ENCODE measurements at regions not wholly inside any gene's neighbourhood (a gene's known extent, or its start where the extent isn't known, plus 50 kb on each side); places are given as distances from the start of the nearest gene placed in this dataset.
A peak's percentile ranks its signal among the peaks of the same experiment; 100 is the strongest.

GRCh38 chrX:38941675-38942074, 140.4 kb downstream of the MID1IP1 start:
- peak; percentile 1 for DNase-seq

- peak; percentile 3 for DNase-seq
Measured at GRCh38 chrX:38943120-38943519, 141.9 kb downstream of the MID1IP1 start.

DNA sequence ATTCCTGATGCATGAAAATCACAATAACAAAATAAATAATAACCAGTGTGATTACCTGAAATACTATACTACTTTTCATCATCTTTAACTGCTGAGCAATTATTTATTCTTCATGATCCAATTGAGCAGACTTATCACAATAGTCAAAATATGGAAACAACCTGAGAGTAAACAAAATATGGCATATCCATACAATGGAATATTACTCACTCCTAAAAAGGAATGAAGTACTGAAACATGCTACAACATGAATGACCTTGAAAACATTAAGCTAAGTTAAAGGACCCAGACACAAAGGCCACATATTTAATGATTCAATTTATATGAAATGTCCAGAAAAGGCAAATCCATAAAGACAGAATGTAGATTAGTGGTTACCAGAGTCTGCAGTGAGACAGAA, 146.8 kb downstream of the MID1IP1 start:
- no peak for DNase-seq

DNA sequence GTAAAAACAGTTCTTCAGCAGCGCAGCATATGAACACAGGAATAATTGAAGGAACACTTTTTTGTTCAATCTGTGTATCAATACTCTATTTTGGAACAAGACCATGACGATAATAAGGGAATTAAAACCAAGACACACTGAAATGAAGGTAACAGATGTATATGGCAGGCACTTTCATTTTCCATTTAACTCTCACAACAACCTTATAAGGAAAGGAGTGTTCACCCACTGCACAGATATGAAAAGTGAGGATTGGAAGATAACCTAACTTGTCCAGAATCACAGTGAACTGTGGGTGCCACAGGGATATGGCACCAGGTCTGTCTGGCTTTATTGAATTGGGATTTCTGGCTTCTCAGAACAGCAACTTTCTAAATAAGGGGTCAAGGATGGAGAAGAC, 153.3 kb downstream of the MID1IP1 start:
- no peak for DNase-seq

DNA sequence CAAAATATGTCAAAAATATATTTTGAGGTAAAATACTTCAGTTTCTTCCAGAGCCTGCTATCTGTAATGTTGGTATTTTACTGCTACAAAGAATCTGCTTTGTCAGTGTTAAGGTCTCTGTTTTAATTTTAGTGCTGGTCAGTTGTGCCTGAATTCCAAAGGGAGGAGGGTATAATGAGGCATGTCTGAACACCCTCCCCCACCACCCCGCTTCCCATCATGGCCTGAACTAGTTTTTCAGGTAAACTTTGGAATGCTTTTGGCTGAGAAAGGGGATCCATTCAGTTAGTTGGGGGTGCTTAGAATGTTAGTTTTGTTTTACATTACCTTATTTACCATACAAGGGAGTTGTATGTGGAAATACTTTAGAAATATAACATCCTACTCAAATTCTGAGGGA, 158.5 kb downstream of the MID1IP1 start:
- DNase-seq = no peak

DNA sequence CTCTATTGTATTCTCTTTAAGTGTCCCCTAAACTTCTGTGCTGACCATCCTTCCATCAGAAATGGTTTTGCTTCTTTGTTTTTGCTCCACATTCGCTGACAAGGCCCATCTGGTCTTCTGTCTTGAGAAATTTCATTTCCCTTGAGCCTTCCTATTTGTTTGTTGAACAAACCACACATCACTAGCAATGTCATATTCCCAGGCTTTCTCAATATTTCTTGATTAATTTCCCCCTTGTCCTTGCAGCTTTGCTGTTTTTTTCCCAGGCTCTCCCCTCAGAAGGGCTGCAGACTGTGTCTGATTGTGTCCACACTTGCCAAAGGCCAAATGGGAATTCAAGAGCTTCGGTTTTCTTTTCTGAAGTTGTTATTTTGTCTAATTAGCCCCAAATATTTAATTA, 158.9 kb downstream of the MID1IP1 start:
- DNase-seq = no peak

DNA sequence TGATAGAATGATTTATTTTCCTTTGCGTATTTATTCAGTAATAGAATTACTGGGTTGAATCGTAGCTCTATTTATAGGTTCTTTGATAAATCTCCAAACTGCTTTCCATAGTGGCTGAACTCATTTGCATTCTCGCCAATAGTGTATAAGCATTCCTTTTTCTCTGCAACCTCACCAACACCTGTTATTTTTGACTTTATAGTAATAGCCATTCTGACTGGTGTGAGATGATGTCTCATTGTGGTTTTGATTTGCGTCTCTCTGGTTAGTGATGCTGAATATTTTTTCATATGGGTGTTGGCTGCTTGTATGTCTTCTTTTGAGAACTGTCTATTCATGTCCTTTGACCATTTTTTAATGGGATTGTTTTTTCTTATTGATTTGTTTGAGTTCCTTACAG, 160.7 kb downstream of the MID1IP1 start:
- no peak for DNase-seq

DNA sequence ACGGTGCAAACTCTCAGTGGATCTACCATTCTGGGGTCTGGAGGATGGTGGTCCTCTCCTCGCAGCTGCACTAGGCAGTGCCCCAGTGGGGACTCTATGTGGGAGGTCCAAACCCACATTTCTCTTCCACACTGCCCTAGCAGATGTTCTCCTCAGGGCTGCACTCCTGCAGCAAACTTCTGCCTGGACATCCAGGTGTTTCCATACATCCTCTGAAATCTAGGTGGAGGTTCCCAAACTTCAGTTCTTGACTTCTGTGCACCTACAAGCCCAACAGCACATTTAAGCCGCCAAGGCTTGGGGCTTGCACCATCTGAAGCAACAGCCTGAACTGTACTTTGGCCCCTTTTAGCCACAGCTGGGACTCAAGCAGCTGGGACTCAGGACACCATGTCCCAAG, 162.0 kb downstream of the MID1IP1 start:
- DNase-seq = peak; percentile 2

- DNase-seq = no peak
Measured at GRCh38 chrX:38965888-38966287, 164.6 kb downstream of the MID1IP1 start.

DNA sequence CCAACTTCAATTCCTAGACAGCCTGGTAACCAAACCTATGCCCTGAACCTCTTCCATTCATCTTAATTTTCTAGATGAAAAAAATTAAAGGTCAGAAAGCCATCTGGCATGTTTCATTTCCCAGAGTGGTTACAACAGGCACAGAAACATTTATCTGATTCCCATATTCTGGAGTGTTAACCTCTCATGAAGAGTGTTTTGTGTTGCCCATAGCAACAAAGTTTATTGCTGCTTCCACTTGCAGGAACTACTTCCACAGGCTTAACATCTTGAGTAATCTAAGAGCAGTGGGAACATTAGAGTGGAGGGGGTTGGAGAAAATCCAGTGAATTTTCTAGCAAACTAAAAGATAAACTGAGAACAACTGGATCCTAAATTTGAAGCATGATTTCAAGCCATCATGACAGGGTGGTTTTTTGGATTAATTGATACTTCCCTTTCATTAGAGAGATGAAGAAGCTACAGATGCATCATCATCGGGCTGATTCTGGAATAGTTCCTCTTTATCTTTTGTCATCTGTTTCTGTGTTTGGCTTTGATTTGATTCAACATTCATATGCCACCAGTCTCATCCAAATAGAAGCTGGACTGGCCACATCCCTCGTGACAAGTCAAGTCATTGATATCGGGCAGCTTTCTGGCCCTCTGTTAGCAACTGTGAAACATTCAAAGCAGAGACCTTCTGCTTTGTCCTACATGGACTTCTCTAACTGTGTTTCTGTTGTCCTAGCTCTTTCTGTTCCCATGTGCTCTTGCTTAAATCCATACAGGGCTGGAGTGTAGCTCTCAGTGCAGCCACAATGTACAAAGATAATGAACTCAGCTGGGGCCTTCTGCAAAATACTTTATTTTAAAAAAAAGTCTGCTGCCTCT, 167.3 kb downstream of the MID1IP1 start:
- DNase-seq = no peak

GRCh38 chrX:38970074-38970473, 168.8 kb downstream of the MID1IP1 start:
- DNase-seq = no peak

- no peak for DNase-seq
Measured at GRCh38 chrX:38970845-38971244, 169.6 kb downstream of the MID1IP1 start.

GRCh38 chrX:38973322-38973721, 172.1 kb downstream of the MID1IP1 start:
- DNase-seq = no peak

- DNase-seq = no peak
Measured at GRCh38 chrX:38974542-38974941, 173.3 kb downstream of the MID1IP1 start.

DNA sequence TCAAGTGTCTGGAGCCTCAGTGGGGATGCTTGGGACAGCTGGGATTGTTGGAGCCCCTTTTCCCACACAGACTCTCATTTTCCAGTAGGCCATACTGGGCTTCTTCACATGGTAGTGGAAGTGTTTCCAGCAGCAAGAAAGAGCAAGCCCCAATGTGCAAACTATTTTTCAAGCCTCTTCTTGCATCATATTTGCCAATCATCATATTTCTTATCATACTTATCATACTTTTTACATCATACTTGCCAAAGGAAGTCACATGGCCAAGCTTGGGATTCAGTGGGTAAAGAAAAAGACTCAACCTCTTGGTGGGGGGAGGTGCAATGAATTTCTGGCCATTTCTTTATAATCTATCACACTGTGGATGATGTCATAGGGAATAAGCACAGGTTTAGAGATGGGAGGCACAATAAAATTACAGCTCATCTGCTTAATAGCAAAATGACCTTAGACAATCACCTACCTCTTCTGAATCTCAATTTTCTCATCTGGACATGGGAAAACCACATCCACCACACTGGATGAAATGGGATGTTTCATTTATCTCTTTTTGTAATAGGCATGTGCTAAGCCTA, 174.2 kb downstream of the MID1IP1 start:
- DNase-seq = no peak

GRCh38 chrX:38982370-38982769, 181.1 kb downstream of the MID1IP1 start:
- DNase-seq = peak; percentile 11

DNA sequence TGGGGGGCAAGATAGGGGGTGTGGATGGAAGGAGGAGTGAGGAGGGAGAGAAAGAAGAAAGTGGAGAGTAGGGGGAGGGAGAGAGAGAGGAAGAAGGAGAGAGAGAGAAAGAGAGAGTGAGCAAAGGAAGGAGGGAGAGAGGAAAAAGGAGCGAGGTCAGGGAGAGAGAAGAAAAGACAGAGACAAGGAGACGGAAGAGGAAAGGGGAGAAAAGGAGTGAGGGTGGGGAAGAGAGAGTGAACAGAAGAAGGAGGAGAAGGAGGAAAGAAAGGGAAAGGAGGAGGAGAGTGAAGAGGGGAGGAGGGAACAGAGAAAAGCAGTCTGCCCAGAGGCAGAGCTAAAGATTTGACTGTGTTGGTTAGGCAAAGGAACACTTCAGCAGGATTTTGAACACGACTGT, 181.6 kb downstream of the MID1IP1 start:
- no peak for DNase-seq

DNA sequence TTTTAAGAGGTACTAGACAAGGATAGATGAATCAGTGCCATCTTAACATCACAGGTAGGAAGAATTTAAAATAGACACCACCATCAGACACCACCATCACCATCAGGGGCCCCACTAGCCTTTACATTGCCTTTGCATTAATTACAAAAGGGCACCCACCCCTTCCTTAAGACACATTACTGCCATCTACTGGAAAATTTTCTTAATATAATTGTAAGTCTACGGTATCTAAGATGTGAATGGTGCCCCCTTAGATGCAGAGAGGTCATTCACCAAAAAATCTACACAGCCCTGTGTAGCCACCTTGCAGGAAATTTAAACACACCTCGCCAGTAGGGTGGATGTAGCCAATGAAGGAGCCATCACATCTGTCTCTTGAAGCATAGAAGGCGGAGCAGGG, 184.1 kb downstream of the MID1IP1 start:
- peak; percentile 64 for DNase-seq

- no peak for DNase-seq
Measured at GRCh38 chrX:38985945-38986344, 184.7 kb downstream of the MID1IP1 start.

- DNase-seq = no peak
Measured at GRCh38 chrX:38986586-38986985, 185.3 kb downstream of the MID1IP1 start.

DNA sequence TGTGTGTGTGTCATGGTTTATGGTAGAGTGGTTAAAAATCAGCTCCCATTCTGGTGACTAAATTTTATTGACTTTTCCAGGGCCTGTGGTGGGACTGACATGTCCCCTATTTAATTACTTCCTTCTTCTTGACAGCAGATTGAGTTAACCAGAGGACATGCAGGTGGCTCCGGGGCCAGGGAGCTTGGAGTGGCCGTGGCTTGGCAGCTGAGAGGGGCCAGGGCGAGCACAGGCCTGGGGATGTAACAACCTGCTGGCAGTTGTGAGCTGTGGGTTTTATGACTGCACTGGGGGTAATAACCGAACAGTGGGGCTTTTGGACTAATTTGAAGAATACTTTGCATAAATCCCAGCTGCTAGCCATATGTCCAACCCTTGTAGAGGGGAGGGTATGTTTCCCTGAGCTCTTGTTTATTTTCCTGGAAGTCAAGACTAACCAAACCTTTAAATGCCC, 186.0 kb downstream of the MID1IP1 start:
- DNase-seq = no peak

- DNase-seq = no peak
Measured at GRCh38 chrX:38988301-38988700, 187.0 kb downstream of the MID1IP1 start.

GRCh38 chrX:38989076-38989475, 187.8 kb downstream of the MID1IP1 start:
- DNase-seq = no peak

DNA sequence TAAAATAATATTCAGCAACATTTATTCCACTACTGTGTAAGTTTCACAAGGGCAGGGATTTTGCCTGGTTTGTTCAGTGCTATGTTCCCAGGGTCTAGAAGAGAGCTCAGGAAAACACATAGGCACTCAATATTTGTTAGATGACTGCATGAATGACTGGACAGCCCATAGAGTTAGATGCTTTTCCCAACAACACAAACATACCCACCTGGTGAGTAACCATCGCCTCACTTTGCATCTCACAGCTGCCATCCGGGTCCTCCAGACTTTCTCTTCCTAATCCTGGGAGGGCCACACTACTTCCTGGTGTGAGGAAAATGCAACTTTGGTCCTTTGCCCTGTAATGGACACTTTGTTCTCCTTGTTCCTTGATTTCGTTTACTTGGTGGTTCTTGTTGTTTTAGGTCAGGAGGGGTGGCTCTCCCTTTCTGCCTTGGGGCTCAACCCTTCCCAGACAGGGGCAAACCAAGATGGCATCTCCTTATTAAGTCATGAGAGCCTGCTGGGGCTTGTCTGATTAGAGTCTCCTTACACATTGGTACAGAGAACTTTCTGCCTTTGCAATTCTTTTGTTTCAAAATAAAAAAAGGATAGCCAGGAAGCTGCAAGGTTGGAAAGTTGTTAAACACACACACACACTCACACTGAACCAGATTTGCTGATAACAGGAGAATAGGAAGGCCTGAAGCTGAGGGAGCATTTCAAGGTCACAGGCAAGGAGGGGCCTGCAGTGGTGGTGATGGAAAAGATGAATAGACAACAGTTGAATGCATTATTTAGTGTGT, 190.6 kb downstream of the MID1IP1 start:
- DNase-seq = no peak
